ENCODE measurements at regions not wholly inside any gene's neighbourhood (a gene's known extent, or its start where the extent isn't known, plus 50 kb on each side); places are given as distances from the start of the nearest gene placed in this dataset.

DNA sequence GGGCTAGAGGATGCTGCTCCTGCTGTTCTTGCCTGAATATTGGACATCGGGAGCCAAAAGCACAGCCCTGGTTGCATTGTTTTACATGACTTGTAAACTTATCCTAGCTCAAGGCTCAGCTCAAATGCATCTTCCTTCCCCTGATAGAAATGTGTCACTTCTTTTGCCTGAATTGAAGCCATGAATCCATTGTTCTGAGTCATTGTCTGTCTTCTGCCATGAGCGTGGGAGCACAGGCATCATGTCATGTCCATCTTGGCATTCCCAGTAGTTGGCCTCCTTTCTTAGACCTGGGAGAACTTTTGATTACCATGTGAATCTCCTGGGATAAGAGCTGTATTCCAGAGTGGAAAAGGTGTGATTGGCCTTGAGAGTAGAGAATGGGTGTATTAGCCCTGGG lies 54.1 kb upstream of the OPN4 start:
- DNase-seq (ENCODE audit: insufficient read length, low spot score) (no peak), FAIRE-seq (no peak)
- no peak for TF ChIP-seq POLR2A (IDR thresholded peaks at IDR 0.05; ENCODE audit: low read depth, low read length)

DNA sequence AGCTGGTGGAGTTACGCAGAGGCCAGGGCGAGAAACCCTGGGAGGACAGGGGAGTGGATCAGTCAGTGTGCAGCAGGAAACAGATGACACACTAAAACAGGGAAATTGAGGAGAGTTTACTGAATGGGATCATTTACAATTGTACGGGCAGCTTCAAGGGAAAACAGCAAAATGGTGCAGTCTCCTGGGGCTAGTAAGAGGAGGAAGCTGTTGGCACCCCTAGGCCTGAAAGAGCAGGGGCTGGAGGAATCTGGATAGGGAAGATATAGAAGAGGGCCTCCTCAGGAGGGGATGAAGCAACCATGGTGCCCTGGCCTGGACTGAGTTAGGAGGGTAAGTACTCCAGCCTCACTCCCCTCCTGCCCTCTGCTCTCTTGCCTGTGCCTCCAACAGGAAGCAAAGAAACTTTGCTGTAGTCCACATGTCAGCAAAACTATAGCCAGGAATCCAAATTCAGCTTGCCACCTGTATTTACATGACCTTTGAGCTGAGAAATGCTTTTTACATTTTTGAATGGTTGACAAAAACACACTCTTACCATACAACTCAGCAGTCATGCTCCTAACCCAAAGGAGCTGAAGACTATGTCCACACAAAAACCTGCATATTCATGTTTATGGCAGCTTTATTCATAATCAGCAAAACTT lies 52.3 kb upstream of the OPN4 start:
- no peak for TF ChIP-seq POLR2A (IDR thresholded peaks at IDR 0.05; ENCODE audit: low read depth, low read length)
- no peak for DNase-seq (ENCODE audit: insufficient read length, low spot score)
- FAIRE-seq, result no peak

DNA sequence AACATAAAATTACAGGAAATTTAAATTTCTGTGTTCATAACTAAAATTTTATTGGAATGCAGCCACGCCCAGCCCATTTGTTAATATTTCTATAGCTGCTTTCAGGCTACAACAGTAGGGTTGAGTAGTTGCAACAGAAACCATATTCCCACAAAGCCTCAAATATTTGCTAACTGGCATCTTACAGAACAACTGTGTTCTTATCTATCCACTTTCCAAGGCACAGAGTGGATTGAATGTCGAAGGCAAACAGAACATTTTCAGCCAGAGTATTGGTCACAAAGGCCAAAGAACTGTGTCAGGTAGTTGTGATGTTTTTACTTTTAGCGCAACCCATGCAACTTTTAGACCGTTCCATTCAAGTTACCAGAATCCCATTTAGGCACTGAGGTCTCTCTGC lies 51.1 kb upstream of the OPN4 start:
- DNase-seq (ENCODE audit: insufficient read length, low spot score), result no peak
- no peak for FAIRE-seq
- no peak for TF ChIP-seq POLR2A (IDR thresholded peaks at IDR 0.05; ENCODE audit: low read depth, low read length)

Data from H54 (cell line).